Pancreas (tissue), 10 donors: ENCODE measurements at regions not wholly inside any gene's neighbourhood (a gene's known extent, or its start where the extent isn't known, plus 50 kb on each side); places are given as distances from the start of the nearest gene placed in this dataset.
"Not testable (repeated sequence)": the region's sequence is repeated elsewhere in the genome, so short reads cannot be mapped to it uniquely, and the experiment has no call there.

Experiments used
- ATAC-seq, 4 donors: fragments of 200-7000 bp; cut with Tn5 transposase; one replicate each; pipeline versions ENCODE4 v1.8.0 to v1.9.1; 2020; ENCODE audit warnings: mild to moderate bottlenecking in 4 of 4, moderate library complexity in 4 of 4
- DNase-seq, 6 donors: peaks; one replicate each; pipeline ENCODE4 v3.0.0-alpha.2; 2020
- FAIRE-seq: peaks from 2 replicates; lab custom pipeline; 2012; peaks lifted over from hg19 to GRCh38; lab: Jason Lieb, UNC
- H3K27ac ChIP-seq, 4 donors: fragments of 200-600 bp; sonication (generic); 1 replicate in 3 of 4; 2 replicates in 1 of 4; pipeline versions ENCODE4 v1.5.0 to v1.8.0; 2020
- H3K27me3 ChIP-seq, 4 donors: fragments of 200-600 bp; one replicate each; pipeline ENCODE4 v1.8.0; 2021
- H3K36me3 ChIP-seq, 3 donors: fragments of 200-600 bp; sonication (generic) in 1 of 3; one replicate each; pipeline versions ENCODE4 v1.5.0 to v1.8.0; 2020 to 2021
- H3K4me1 ChIP-seq, 3 donors: fragments of 200-600 bp; one replicate each; pipeline ENCODE4 v1.8.0; 2021
- H3K4me3 ChIP-seq, 4 donors: fragments of 200-600 bp; sonication (generic) in 2 of 4; one replicate each; pipeline versions ENCODE4 v1.5.0 to v1.8.0; 2020 to 2021
- H3K9me3 ChIP-seq, 4 donors: fragments of 200-600 bp; one replicate each; pipeline ENCODE4 v1.8.0; 2021
- WGBS, 2 donors: extraction: QIAGEN DNeasy Blood & Tissue Kit; methylation state at CpG; one replicate each; pipeline ENCODE4 v1.1.7; 2013; 5-methylcytosine and 5-hydroxymethylcytosine counted together
- intact Hi-C, 3 donors: fragments of 100-400 bp; cut with DNase I; formaldehyde crosslinking; loops; one replicate each; pipeline versions ENCODE4 v1.11.1 to v1.14.2; 2022
- TF ChIP-seq, protein P1 (sequence below), 4 donors: fragments of 200-600 bp; sonication (generic) in 3 of 4; IDR thresholded peaks; one replicate each; pipeline versions ENCODE4 v1.5.0 to v1.8.0; 2021; ENCODE audit warnings: antibody characterized with exemption in 4 of 4
- donor health status: healthy with polysubstance abuse.
- donor health status: DM: no; HTN: no; CAD: no; lungs with moderate emphysema.
- donor health status: DM: no; HTN: no; CAD: no.
- donor health status: control.
- donor health status: control.
- donor health status: Bipolar disorder and iron deficiency.
- donor health status: DM: yes; HTN: yes; CAD: no.
- donor health status: DM: no; HTN: no; CAD: no.
- donor health status: DM: no; HTN: no; CAD: no.
- donor health status: DM: yes; HTN: yes; CAD: no.

DNA sequence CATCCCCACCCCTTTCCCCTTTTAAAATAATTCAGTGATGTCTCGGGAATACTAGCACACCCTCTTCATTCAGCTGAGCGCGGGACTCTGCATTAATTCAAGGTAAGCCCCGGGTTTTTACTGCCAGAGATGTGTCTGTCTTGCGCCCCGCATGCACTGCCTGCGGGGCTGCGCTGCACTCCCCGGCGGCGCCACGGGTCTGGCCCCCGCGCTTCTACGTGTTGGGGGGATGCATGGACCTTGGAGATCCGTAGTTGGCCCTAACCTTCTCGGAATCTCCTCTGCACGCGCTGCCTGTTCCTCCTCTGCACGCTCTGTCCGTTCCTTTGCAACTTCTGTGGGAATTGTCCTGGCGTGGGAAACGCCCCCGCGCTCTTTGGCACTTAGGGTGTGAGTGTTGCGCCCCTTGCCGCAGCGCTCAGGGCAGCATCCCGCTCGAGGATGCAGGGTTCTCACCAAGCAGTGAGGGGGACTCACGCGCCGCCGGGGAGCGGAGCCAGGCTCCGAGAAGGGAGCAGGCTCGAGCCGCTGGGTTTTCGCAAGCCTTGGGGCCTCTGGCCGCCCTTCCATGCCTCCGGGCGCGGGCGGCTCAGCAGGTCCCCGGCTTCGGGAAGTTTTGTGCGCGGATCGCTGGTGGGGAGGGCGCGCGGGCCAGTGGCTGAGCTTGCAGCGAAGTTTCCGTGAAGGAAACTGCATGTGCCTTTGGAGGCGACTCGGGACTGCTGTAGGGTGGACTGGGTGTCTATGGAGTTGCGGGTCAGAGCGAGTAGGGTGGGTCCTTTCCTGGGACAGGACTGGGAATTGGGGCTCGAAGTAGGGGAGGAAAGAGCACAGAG is 165.1 kb upstream of the CACNA1E start:
- H3K27me3 ChIP-seq: peaks cover 0 to 18% (median 0%) of the 10 kb centered on the region in 4 donors
- H3K36me3 ChIP-seq: no peaks in the 10 kb centered on the region
- H3K27ac ChIP-seq: no peak overlapping the region
- no peaks in the 10 kb centered on the region for H3K9me3 ChIP-seq
- intact Hi-C loops: no loop called here
- DNase-seq: peak in 1 of 6 donors; percentile 34
- ATAC-seq: peak in 1 of 4 donors; percentile 25
- H3K4me3 ChIP-seq: no peak overlapping the region
- WGBS, 2 donors: 1% methylated on average over 58 to 59 of the region's 59 CpGs
- no peak for FAIRE-seq
- TF ChIP-seq, protein P1, sequence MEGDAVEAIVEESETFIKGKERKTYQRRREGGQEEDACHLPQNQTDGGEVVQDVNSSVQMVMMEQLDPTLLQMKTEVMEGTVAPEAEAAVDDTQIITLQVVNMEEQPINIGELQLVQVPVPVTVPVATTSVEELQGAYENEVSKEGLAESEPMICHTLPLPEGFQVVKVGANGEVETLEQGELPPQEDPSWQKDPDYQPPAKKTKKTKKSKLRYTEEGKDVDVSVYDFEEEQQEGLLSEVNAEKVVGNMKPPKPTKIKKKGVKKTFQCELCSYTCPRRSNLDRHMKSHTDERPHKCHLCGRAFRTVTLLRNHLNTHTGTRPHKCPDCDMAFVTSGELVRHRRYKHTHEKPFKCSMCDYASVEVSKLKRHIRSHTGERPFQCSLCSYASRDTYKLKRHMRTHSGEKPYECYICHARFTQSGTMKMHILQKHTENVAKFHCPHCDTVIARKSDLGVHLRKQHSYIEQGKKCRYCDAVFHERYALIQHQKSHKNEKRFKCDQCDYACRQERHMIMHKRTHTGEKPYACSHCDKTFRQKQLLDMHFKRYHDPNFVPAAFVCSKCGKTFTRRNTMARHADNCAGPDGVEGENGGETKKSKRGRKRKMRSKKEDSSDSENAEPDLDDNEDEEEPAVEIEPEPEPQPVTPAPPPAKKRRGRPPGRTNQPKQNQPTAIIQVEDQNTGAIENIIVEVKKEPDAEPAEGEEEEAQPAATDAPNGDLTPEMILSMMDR (IDR thresholded peaks at IDR 0.05): no peak
- H3K4me1 ChIP-seq: no peaks in the 10 kb centered on the region

DNA sequence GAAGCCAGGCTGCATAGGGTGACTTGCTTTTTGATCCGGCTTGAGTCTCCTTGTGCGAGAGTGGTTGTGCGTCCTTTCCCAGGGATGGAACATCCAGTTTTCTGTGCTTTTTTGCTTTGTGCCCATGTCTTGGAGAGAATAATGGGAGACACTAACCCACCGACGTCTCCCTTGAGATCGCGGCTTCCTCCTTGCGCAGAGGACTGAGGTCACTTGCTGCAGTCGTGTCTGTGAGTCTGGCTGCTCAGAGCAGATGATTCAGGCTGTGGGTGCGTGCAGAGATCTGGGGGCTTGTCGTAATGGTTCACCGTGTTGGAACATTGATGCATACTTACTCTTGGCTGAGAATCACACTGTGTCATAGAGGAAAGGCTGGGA is 164.5 kb upstream of the CACNA1E start:
- Histone ChIP-seq H3K27me3 (peaks cover 0 to 18% (median 0%) of the 10 kb centered on the region in 4 donors), H3K4me3 (no peak overlapping the region)
- intact Hi-C loops: no loop called here

DNA sequence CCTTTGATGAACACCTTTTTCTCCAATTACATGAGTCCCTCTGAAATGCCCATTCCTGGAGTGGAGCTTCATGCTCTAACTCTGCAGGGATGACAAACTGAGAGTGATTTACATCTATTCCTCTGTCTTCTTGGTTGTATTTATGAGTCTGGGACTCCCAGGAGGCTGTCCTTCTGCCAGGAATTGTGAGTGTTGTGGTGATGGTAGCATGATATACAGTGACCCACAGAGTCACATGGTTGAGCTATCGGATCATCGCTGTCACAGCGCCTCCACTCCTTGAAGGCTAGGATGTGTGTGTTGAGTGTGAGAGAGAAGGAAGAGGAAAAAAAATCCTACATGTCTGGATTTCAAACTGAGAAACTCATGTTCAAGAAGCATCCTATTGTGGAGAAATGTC is 163.4 kb upstream of the CACNA1E start:
- H3K36me3 ChIP-seq: no peaks in the 10 kb centered on the region
- peaks cover 0 to 18% (median 0%) of the 10 kb centered on the region in 4 donors for H3K27me3 ChIP-seq
- FAIRE-seq: no peak
- H3K4me3 ChIP-seq: no peak overlapping the region
- 58 to 64% methylated on average over 3 of the region's 3 CpGs for WGBS, 2 donors
- H3K27ac ChIP-seq: no peak overlapping the region
- DNase-seq: no peak
- H3K4me1 ChIP-seq: no peaks in the 10 kb centered on the region
- intact Hi-C loops: no loop called here
- ATAC-seq: no peak
- TF ChIP-seq, protein P1 (IDR thresholded peaks at IDR 0.05): no peak
- no peaks in the 10 kb centered on the region for H3K9me3 ChIP-seq

More for the DNA sequence above, 164.5 kb upstream of the CACNA1E start:
- ATAC-seq: no peak
- no peak for FAIRE-seq
- Histone ChIP-seq H3K9me3 (no peaks in the 10 kb centered on the region), H3K27ac (no peak overlapping the region), H3K4me1 (no peaks in the 10 kb centered on the region), H3K36me3 (no peaks in the 10 kb centered on the region)
- WGBS, 2 donors: 4 to 7% methylated on average over 12 of the region's 12 CpGs
- TF ChIP-seq, protein P1 (IDR thresholded peaks at IDR 0.05): no peak
- no peak for DNase-seq

DNA sequence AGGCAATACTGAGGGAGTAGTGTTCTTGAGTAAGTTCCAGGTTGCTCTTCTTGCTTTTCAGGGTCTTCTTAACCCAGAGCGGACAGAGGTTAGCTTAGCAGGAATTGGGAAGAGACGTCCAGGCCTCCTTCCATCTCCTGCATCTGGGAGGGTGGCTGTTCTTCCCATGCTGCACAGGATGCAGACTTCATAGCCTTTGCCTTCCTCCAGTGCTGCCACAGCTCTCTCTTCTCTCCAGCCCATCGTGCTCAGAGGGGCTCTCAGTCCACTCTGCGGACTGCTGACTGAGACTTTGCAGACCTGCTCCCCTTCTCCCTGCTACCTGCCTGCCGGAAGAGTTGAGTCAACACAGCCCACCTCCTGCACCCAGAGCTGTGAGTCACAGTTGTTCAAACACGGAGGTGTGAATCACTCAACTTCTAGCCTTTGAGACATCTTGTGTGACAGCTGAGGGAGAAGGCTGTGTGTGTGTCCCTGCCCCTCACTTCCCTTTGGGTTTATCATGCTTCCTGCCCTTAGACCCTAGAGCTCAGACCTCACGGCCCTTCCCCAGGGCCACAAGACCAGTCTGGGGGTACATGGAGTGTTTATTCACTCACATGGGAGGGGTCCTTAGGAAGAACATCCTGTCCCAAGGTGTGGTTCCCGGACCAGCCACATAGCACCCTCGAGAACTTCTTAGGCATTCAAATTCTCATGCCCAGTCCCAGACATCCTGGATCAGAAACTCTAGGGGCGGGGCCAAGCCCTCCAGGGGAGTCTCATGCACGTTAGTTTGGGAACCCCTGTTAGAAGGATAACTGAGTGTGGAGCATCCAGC is 158.3 kb upstream of the CACNA1E start:
- no peaks in the 10 kb centered on the region for H3K9me3 ChIP-seq
- TF ChIP-seq, protein P1 (IDR thresholded peaks at IDR 0.05): no peak
- DNase-seq (no peak), FAIRE-seq (no peak), ATAC-seq (no peak)
- intact Hi-C loops: no loop called here
- no peaks in the 10 kb centered on the region for H3K4me1 ChIP-seq
- 55 to 56% methylated on average over 11 of the region's 11 CpGs for WGBS, 2 donors
- H3K36me3 ChIP-seq: no peaks in the 10 kb centered on the region
- no peak overlapping the region for H3K4me3 ChIP-seq
- H3K27me3 ChIP-seq: no peaks in the 10 kb centered on the region
- H3K27ac ChIP-seq: no peak overlapping the region

DNA sequence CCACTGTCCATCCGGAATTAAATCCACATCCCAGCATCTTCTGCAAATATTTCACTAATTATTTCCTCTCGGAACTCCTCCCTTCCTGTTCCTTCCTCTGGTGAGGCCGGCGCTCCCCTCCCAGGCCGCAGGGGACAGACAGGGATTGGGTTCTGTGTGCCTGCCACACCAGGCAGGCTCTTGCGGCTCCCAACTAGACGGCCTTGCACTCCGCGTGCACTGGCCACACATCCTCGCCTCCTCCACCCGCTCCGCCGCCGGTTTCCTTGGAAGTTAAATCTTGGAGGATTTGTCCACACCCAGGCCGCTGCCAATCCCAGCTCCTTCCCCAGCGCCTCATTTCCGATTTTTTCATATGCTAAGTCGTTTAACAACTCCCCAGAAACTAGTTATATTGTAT is 157.6 kb upstream of the CACNA1E start:
- H3K4me3 ChIP-seq, H3K27me3 ChIP-seq, H3K9me3 ChIP-seq, H3K27ac ChIP-seq, ATAC-seq, DNase-seq, FAIRE-seq, H3K36me3 ChIP-seq, intact Hi-C loops, H3K4me1 ChIP-seq: not testable (repeated sequence)
- 75 to 76% methylated on average over 18 of the region's 18 CpGs for WGBS, 2 donors
